Mesothelial cell of epicardium (in vitro differentiated cells): ENCODE measurements at regions not wholly inside any gene's neighbourhood (a gene's known extent, or its start where the extent isn't known, plus 50 kb on each side); places are given as distances from the start of the nearest gene placed in this dataset.

Experiments used
- DNase-seq, 2 experiments: peaks; one replicate each; pipeline ENCODE4 v3.0.0; 2021; ENCODE audit warnings: low spot score in 2 of 2; ENCODE audit not compliant: unreplicated experiment in 2 of 2
- H3K27ac Mint-ChIP-seq: 2 replicates; pipeline ENCODE4 v1.8.0; 2021; ENCODE audit warnings: mixed read lengths
- H3K27me3 Mint-ChIP-seq: 2 replicates; pipeline ENCODE4 v1.8.0; 2021; ENCODE audit warnings: low read depth, mixed read lengths
- H3K36me3 Mint-ChIP-seq: 2 replicates; pipeline ENCODE4 v1.8.0; 2021; ENCODE audit warnings: mixed read lengths
- H3K4me1 Mint-ChIP-seq: 2 replicates; pipeline ENCODE4 v1.8.0; 2021; ENCODE audit warnings: mixed read lengths
- H3K4me3 Mint-ChIP-seq: 2 replicates; pipeline ENCODE4 v1.8.0; 2021; ENCODE audit warnings: mild to moderate bottlenecking, moderate library complexity, mixed read lengths
- H3K9me3 Mint-ChIP-seq: 2 replicates; pipeline ENCODE4 v1.8.0; 2021; ENCODE audit warnings: mixed read lengths
- CTCF ChIP-seq: fragments of 200-600 bp; sonication (generic); IDR thresholded peaks from one replicate; pipeline ENCODE4 v1.5.0; 2021; ENCODE audit warnings: antibody characterized with exemption; ENCODE audit not compliant: unreplicated experiment

DNA sequence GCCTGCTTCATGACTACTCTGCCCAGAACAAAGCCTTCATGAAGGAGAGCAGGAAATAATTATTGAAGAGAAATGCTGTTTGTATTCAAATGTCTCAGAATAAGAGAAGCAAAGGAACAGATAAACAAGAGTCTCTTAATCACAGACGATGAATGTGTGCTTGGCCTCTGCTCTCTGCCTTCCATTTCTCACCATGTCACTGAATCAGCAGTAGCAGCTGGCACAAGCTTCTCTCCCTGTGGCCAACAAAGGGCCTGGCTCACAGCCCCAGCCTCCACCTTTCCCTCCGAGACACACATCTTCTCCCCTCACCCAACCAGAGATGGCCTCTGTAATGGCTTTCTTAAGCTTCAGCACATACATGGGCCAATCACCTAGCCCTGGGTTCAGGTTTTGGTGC is 128.1 kb upstream of the SLIT3 start:
- H3K9me3 Mint-ChIP-seq, result no peaks in the 10 kb centered on the region
- no peaks in the 10 kb centered on the region for H3K36me3 Mint-ChIP-seq
- H3K27me3 Mint-ChIP-seq, result no peaks in the 10 kb centered on the region
- peaks cover 14% of the 10 kb centered on the region for H3K4me1 Mint-ChIP-seq
- no peak overlapping the region for H3K27ac Mint-ChIP-seq
- TF ChIP-seq CTCF, result no peak
- no peak overlapping the region for H3K4me3 Mint-ChIP-seq
- DNase-seq, result no peak

GRCh38 chr5:169426784-169427183 is 125.8 kb upstream of the SLIT3 start:
- no peak for DNase-seq
- H3K4me1 Mint-ChIP-seq, result peaks cover 8% of the 10 kb centered on the region
- H3K27ac Mint-ChIP-seq, result no peak overlapping the region
- no peaks in the 10 kb centered on the region for H3K9me3 Mint-ChIP-seq
- no peak overlapping the region for H3K4me3 Mint-ChIP-seq
- no peak for TF ChIP-seq CTCF
- no peaks in the 10 kb centered on the region for H3K27me3 Mint-ChIP-seq
- no peaks in the 10 kb centered on the region for H3K36me3 Mint-ChIP-seq

DNA sequence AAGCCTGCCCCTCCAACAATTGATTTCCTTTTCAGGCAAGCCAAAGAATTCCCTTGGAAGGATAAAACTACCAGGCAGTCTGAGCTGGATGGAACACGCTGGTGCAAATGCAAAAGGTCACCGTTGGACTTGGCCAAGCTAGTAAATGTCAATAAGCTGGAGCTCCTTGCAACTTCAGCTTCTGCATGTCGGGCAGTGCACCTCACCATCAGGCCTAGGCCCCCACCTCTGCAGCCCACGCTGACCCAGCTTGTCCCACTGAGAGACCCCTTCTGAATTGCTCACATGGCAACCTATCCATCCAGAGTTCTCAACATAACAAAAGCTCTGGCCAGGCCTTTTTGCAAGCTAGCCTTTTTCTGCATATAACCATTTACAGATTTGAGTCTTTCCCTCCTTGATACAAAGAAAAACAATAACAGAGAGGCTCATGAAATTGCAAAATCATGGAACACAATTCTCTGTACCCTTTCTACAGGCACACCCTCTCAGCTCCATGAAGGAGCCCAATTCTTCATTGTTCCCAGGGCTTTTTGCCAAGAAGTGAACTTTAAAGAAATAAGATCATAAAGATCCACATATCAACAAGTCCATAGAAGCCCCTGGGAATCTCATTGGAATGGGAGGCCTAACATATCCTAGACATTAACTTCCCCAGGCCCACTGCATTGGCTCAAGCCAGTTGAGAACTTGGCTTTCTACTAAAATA is 123.9 kb upstream of the SLIT3 start:
- Mint-ChIP-seq H3K4me1 (no peaks in the 10 kb centered on the region), H3K9me3 (no peaks in the 10 kb centered on the region), H3K36me3 (no peaks in the 10 kb centered on the region), H3K27me3 (peaks cover 5% of the 10 kb centered on the region), H3K27ac (no peak overlapping the region), H3K4me3 (no peak overlapping the region)
- no peak for TF ChIP-seq CTCF
- no peak for DNase-seq

DNA sequence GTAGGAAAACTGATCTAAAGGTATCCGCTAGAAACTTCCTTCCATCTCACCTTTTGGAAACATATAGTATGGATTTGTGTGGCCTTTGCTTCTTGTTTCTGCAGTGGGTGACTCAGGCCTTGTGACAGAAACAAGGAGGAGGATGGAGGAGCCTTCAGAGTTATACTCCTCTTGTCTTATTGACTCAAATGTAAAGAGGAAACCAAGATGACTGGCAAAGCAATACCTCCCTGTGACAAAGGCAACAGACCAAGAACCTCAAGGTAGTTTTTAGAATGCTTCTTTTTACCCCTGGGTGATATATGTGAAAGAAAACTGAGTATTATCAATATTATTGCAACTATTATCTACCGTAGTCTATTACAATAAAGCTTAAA is 123.3 kb upstream of the SLIT3 start:
- no peak overlapping the region for H3K27ac Mint-ChIP-seq
- no peaks in the 10 kb centered on the region for H3K36me3 Mint-ChIP-seq
- no peak for DNase-seq
- H3K27me3 Mint-ChIP-seq, result peaks cover 6% of the 10 kb centered on the region
- no peak overlapping the region for H3K4me3 Mint-ChIP-seq
- no peaks in the 10 kb centered on the region for H3K9me3 Mint-ChIP-seq
- no peak for TF ChIP-seq CTCF
- H3K4me1 Mint-ChIP-seq, result no peaks in the 10 kb centered on the region

DNA sequence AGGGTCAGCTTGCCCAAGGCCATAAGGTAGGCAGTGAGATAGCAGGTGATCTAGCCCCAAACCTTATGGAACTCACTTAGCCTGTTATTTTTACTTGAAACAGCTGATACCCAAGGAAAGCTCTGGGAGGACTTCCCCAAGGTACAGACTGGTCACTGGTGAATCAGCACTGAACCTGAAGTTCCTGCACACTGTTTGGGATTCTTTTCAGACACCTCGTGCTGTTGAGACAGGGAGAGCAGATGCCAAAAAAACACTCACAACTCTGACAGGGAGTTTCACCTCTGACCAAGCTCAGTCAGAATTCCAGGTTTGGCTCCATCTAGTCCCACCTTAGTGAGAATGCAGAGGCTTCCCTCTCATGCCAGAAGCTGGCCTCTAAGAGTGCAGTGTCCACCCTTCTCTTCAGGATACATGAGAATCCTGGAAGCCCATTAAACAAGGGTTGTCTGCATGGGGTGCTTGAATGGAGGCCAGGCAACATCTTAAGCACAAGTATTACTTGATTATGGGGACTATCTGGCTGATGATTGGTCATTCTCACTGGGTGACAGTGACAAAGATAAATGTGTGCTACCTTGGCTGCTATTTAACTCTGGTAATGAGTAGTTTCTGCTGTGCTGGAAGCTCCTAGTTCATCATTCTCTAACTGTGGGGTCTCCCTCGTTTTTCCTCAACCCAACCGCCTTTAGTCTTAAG is 122.8 kb upstream of the SLIT3 start:
- peaks cover 6% of the 10 kb centered on the region for H3K27me3 Mint-ChIP-seq

More for the DNA sequence above, 122.8 kb upstream of the SLIT3 start:
- H3K36me3 Mint-ChIP-seq, result no peaks in the 10 kb centered on the region
- no peaks in the 10 kb centered on the region for H3K4me1 Mint-ChIP-seq
- H3K27ac Mint-ChIP-seq, result no peak overlapping the region
- DNase-seq, result no peak
- no peak for TF ChIP-seq CTCF
- no peak overlapping the region for H3K4me3 Mint-ChIP-seq
- no peaks in the 10 kb centered on the region for H3K9me3 Mint-ChIP-seq
